Adrenal gland (tissue), 9 donors: ENCODE measurements at regions not wholly inside any gene's neighbourhood (a gene's known extent, or its start where the extent isn't known, plus 50 kb on each side); places are given as distances from the start of the nearest gene placed in this dataset.

Experiments used
- DNase-seq, 7 donors: peaks; one replicate each; pipeline ENCODE4 v3.0.0-alpha.2; 2019 to 2020
- H3K27ac ChIP-seq, 5 donors: fragments of 200-600 bp; sonication (generic) in 4 of 5; 1 replicate in 3 of 5; 2 replicates in 2 of 5; pipeline versions ENCODE4 v1.5.1 to v1.8.0; 2016 to 2020; ENCODE audit warnings: mild to moderate bottlenecking in 1 of 5
- H3K27me3 ChIP-seq: fragments of 200-600 bp; 2 replicates; pipeline ENCODE4 v1.8.0; 2021
- H3K36me3 ChIP-seq, 2 donors: fragments of 200-600 bp; replicated peaks in 1 of 2; 1 replicate in 1 of 2; 2 replicates in 1 of 2; pipeline versions ENCODE4 v1.5.1 to v1.8.0; 2018 to 2022
- H3K4me1 ChIP-seq, 2 donors: fragments of 200-600 bp; replicated peaks in 1 of 2; 1 replicate in 1 of 2; 2 replicates in 1 of 2; pipeline versions ENCODE4 v1.5.1 to v1.8.0; 2018 to 2021
- H3K4me3 ChIP-seq, 4 donors: fragments of 200-600 bp; sonication (generic) in 3 of 4; one replicate each; pipeline ENCODE4 v1.5.1; 2016 to 2018
- H3K9me3 ChIP-seq, 3 donors: fragments of 200-600 bp; sonication (generic) in 1 of 3; replicated peaks in 1 of 3; 1 replicate in 2 of 3; 2 replicates in 1 of 3; pipeline versions ENCODE4 v1.5.1 to v1.8.0; 2016 to 2021
- POLR2A ChIP-seq, 2 donors: fragments of 450-650 bp; IDR thresholded peaks; one replicate each; pipeline ENCODE4 v1.6.1; 2017; ENCODE audit warnings: antibody characterized with exemption in 2 of 2, mild to moderate bottlenecking in 2 of 2, moderate library complexity in 1 of 2
- WGBS, 4 donors: extraction: QIAGEN DNeasy Blood & Tissue Kit in 2 of 4; methylation state at CpG; one replicate each; pipeline versions ENCODE4 v1.1.5 to v1.1.7; 2013 to 2017; 5-methylcytosine and 5-hydroxymethylcytosine counted together
- intact Hi-C, 2 donors: fragments of 100-400 bp; cut with DNase I; formaldehyde crosslinking; loops; one replicate each; pipeline versions ENCODE4 v1.14.1 to v1.15.0; 2022 to 2023
- TF ChIP-seq, protein P1 (sequence below), 6 experiments: fragments of 450-650 bp in 4 of 6; fragments of 200-600 bp in 2 of 6; sonication (generic) in 1 of 6; IDR thresholded peaks; 1 replicate in 5 of 6; 2 replicates in 1 of 6; pipeline versions ENCODE4 v1.5.1 to v1.8.0; 2016 to 2021; ENCODE audit warnings: antibody characterized with exemption in 6 of 6, mild to moderate bottlenecking in 2 of 6, moderate library complexity in 1 of 6
- donor health status: healthy with polysubstance abuse.
- donor health status: Bipolar disorder and iron deficiency.
- donor health status: DM: yes; HTN: yes; CAD: no.
- donor health status: DM: no; HTN: no; CAD: no.
- donor health status: DM: no; HTN: no; CAD: no.

DNA sequence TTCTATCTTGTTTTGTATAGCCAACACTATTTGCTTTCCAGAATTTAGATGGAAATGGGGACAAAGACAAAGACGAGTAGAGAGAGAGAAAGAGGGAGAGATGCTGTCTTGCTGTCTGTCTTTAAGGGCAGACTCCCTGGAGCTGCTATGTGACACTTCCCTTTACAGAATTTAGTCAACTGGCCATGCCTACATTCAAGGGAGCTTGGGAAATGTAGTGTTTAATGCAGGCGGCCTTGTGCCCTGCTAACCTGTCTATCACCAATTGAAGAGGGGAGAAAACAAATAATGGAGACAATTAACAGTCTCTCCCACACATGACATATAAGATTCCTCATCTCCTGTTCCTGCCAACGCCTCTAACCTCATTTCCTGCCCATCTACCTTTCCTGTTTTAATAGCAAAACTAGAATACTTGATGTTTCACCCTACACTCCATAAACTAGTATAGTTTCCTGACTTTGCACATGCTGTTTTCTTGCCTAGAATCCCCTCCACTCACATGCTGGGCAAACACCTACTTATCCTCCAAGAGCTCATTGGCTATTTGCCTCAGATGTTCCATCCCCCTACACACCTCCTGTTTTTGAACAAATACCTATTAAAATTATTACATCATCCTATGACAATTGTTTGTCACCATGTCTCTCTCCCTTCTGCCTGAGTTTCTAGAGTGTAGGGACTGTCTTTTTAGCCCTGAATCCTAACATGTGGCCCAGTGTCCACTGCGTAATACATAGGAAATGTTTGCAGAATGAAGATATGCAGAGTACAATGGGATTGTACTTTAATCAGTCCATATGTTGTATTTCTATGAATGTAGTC is 117.2 kb downstream of the SLC25A24 start:
- H3K27me3 ChIP-seq: no peaks in the 10 kb centered on the region
- no peak overlapping the region for H3K27ac ChIP-seq
- TF ChIP-seq, protein P1, sequence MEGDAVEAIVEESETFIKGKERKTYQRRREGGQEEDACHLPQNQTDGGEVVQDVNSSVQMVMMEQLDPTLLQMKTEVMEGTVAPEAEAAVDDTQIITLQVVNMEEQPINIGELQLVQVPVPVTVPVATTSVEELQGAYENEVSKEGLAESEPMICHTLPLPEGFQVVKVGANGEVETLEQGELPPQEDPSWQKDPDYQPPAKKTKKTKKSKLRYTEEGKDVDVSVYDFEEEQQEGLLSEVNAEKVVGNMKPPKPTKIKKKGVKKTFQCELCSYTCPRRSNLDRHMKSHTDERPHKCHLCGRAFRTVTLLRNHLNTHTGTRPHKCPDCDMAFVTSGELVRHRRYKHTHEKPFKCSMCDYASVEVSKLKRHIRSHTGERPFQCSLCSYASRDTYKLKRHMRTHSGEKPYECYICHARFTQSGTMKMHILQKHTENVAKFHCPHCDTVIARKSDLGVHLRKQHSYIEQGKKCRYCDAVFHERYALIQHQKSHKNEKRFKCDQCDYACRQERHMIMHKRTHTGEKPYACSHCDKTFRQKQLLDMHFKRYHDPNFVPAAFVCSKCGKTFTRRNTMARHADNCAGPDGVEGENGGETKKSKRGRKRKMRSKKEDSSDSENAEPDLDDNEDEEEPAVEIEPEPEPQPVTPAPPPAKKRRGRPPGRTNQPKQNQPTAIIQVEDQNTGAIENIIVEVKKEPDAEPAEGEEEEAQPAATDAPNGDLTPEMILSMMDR (IDR thresholded peaks at IDR 0.05): no peak
- TF ChIP-seq POLR2A (IDR thresholded peaks at IDR 0.05): no peak
- no peaks in the 10 kb centered on the region for H3K9me3 ChIP-seq
- WGBS, 4 donors: 52 to 61% (median 54%) methylated on average over 4 of the region's 4 CpGs
- intact Hi-C loops: no loop called here
- DNase-seq: no peak
- no peak overlapping the region for H3K4me3 ChIP-seq
- no peaks in the 10 kb centered on the region for H3K4me1 ChIP-seq
- no peaks in the 10 kb centered on the region for H3K36me3 ChIP-seq

DNA sequence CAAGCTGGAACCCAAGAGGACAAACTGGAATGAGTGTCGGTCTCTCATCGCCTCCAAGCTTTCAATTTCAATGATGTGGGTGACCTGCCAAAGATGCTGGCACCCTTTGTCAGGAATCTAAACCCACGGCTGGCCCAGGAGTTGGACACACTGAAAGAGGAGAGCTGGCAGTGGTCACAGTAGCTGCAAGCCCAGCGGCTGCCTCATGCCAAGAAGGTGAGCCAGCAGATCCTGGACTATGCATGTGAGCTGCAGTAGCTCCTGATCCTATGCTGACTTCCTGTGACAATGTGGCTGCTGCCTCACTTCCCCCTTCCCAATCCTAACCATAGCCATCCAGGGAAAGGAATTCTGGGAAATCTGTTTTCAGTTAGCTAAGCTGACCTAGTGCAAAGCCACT is 117.0 kb upstream of the VAV3 start:
- Histone ChIP-seq H3K27ac (no peak overlapping the region), H3K36me3 (no peaks in the 10 kb centered on the region), H3K4me1 (no peaks in the 10 kb centered on the region), H3K9me3 (no peaks in the 10 kb centered on the region), H3K27me3 (no peaks in the 10 kb centered on the region), H3K4me3 (no peak overlapping the region)
- DNase-seq: no peak
- WGBS, 4 donors: 81 to 88% (median 85%) methylated on average over 3 to 4 of the region's 4 CpGs
- intact Hi-C loops: no loop called here
- no peak for TF ChIP-seq POLR2A (IDR thresholded peaks at IDR 0.05)
- TF ChIP-seq, protein P1 (IDR thresholded peaks at IDR 0.05): no peak

DNA sequence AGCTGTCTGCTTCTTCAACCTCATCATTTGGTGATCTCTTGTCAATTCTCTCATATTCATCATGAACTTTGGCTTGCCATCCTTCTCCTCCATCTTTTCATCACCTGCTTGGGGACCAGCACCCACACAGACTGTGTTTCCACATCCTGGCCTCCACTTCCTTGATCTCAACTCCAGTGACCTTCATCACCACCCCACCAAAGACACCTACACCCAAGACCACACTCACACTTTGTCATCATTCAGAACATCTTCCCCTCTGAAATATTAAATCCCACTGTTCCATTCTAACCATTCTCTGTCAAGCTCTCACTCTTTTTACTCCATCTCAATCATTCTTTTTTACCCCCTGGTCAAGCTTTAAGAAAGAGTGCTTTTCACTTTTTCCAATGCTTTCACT is 115.5 kb upstream of the VAV3 start:
- Histone ChIP-seq H3K4me1 (no peaks in the 10 kb centered on the region), H3K9me3 (no peaks in the 10 kb centered on the region), H3K4me3 (no peak overlapping the region), H3K27ac (no peak overlapping the region), H3K36me3 (no peaks in the 10 kb centered on the region), H3K27me3 (no peaks in the 10 kb centered on the region)
- intact Hi-C loops: no loop called here
- no peak for DNase-seq
- TF ChIP-seq, protein P1 (IDR thresholded peaks at IDR 0.05): no peak
- no peak for TF ChIP-seq POLR2A (IDR thresholded peaks at IDR 0.05)

DNA sequence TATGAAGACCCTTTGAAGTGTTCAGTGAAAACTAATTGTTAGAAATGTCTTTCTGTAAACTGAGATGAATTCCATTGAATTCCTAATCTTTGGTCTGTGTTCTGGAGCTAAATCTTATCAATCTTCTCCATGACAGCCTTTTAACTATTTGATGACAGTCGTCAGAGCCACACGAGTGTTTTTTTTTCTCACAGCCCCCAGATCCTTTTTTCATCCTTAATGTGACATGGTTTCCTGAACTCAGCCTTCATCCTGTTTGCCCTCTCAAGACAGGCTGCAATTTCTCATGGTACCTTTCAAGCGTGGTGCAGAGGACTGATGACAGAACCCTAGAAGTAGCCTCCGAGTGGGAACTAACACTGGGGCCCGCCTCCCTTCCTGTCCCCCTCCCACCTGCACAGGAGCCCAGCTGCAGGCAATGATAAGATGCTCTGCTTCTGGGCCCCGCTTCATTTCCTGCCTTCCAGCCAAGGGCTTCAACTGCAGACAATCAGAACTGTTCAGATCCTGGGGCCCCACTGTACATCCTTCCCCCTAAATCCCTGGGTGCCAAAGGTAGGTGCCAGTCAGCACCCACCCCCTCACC is 114.6 kb upstream of the VAV3 start:
- TF ChIP-seq, protein P1 (IDR thresholded peaks at IDR 0.05): no peak
- no peak for TF ChIP-seq POLR2A (IDR thresholded peaks at IDR 0.05)
- H3K4me3 ChIP-seq: no peak overlapping the region
- H3K4me1 ChIP-seq: no peaks in the 10 kb centered on the region
- no peak overlapping the region for H3K27ac ChIP-seq
- no peaks in the 10 kb centered on the region for H3K36me3 ChIP-seq
- H3K27me3 ChIP-seq: no peaks in the 10 kb centered on the region
- intact Hi-C loops: no loop called here
- DNase-seq: no peak
- 25 to 33% (median 28%) methylated on average over 5 to 6 of the region's 6 CpGs for WGBS, 4 donors
- no peaks in the 10 kb centered on the region for H3K9me3 ChIP-seq
